Heart left ventricle (tissue), 13 donors: ENCODE measurements at regions not wholly inside any gene's neighbourhood (a gene's known extent, or its start where the extent isn't known, plus 50 kb on each side); places are given as distances from the start of the nearest gene placed in this dataset.

Experiments used
- CTCF ChIP-seq, 12 donors: fragments of 200-600 bp; sonication (generic) in 4 of 12; IDR thresholded peaks; one replicate each; pipeline versions ENCODE4 v1.5.0 to v1.8.0; 2018 to 2022; ENCODE audit warnings: antibody characterized with exemption in 12 of 12, mild to moderate bottlenecking in 5 of 12
- POLR2A ChIP-seq, 2 donors: fragments of 450-650 bp; IDR thresholded peaks; one replicate each; pipeline ENCODE4 v1.6.1; 2017; ENCODE audit warnings: antibody characterized with exemption in 2 of 2, mild to moderate bottlenecking in 2 of 2, moderate library complexity in 2 of 2
- donor health status: ischemic (EF 13 %, LVEDD 7.1; RV severe dilation, severe dysfunction).
- donor health status: DM: no; HTN: yes; CAD: no.
- donor health status: DM: no; HTN: no; CAD: no.
- donor health status: ischemic (EF 25% LVEDD 6.9; RV normal size, moderate dysfunction).
- donor health status: ischemic (EF 25% LVEDD 5.7; RV mildly dilated, moderate dysfunction).
- donor health status: ischemic (EF 35%, LVEDD 5.7; RV mildly dilated, moderate dysfunction).
- donor health status: nonischemic (EF 11% LVEDD 7.7; RV severe dilation, severe dysfunction).
- donor health status: DM: yes; HTN: yes; CAD: no.
- donor health status: PGD.
- donor health status: ischemic (EF 29% LVEDD 5.4; RV normal size, mild dysfunction).
- donor health status: nonischemic (EF 23%, LVEDD 6.1; RV moderate dilation, normal function).

GRCh38 chr1:55374801-55375616, 159.8 kb upstream of the USP24 start:
- TF ChIP-seq CTCF (IDR thresholded peaks at IDR 0.05) = no peak
- no peak for TF ChIP-seq POLR2A (IDR thresholded peaks at IDR 0.05)
